Pancreas (tissue), 10 donors: ENCODE measurements at regions not wholly inside any gene's neighbourhood (a gene's known extent, or its start where the extent isn't known, plus 50 kb on each side); places are given as distances from the start of the nearest gene placed in this dataset.

Experiments
- ATAC-seq, 4 donors: fragments of 200-7000 bp; cut with Tn5 transposase; one replicate each; pipeline versions ENCODE4 v1.8.0 to v1.9.1; 2020; ENCODE audit warnings: mild to moderate bottlenecking in 4 of 4, moderate library complexity in 4 of 4
- DNase-seq, 6 donors: peaks; one replicate each; pipeline ENCODE4 v3.0.0-alpha.2; 2020
- FAIRE-seq: peaks from 2 replicates; lab custom pipeline; 2012; peaks lifted over from hg19 to GRCh38; lab: Jason Lieb, UNC
- H3K27ac ChIP-seq, 4 donors: fragments of 200-600 bp; sonication (generic); 1 replicate in 3 of 4; 2 replicates in 1 of 4; pipeline versions ENCODE4 v1.5.0 to v1.8.0; 2020
- H3K27me3 ChIP-seq, 4 donors: fragments of 200-600 bp; one replicate each; pipeline ENCODE4 v1.8.0; 2021
- H3K36me3 ChIP-seq, 3 donors: fragments of 200-600 bp; sonication (generic) in 1 of 3; one replicate each; pipeline versions ENCODE4 v1.5.0 to v1.8.0; 2020 to 2021
- H3K4me1 ChIP-seq, 3 donors: fragments of 200-600 bp; one replicate each; pipeline ENCODE4 v1.8.0; 2021
- H3K4me3 ChIP-seq, 4 donors: fragments of 200-600 bp; sonication (generic) in 2 of 4; one replicate each; pipeline versions ENCODE4 v1.5.0 to v1.8.0; 2020 to 2021
- H3K9me3 ChIP-seq, 4 donors: fragments of 200-600 bp; one replicate each; pipeline ENCODE4 v1.8.0; 2021
- WGBS, 2 donors: extraction: QIAGEN DNeasy Blood & Tissue Kit; methylation state at CpG; one replicate each; pipeline ENCODE4 v1.1.7; 2013; 5-methylcytosine and 5-hydroxymethylcytosine counted together
- intact Hi-C, 3 donors: fragments of 100-400 bp; cut with DNase I; formaldehyde crosslinking; loops; one replicate each; pipeline versions ENCODE4 v1.11.1 to v1.14.2; 2022
- TF ChIP-seq, protein P1 (sequence below), 4 donors: fragments of 200-600 bp; sonication (generic) in 3 of 4; IDR thresholded peaks; one replicate each; pipeline versions ENCODE4 v1.5.0 to v1.8.0; 2021; ENCODE audit warnings: antibody characterized with exemption in 4 of 4
- donor health status: healthy with polysubstance abuse.
- donor health status: DM: no; HTN: no; CAD: no; lungs with moderate emphysema.
- donor health status: DM: no; HTN: no; CAD: no.
- donor health status: control.
- donor health status: control.
- donor health status: Bipolar disorder and iron deficiency.
- donor health status: DM: yes; HTN: yes; CAD: no.
- donor health status: DM: no; HTN: no; CAD: no.
- donor health status: DM: no; HTN: no; CAD: no.
- donor health status: DM: yes; HTN: yes; CAD: no.

GRCh38 chr17:34465789-34466188 lies 102.8 kb upstream of the CCL1 start:
- 44 to 46% methylated on average over 8 of the region's 8 CpGs for WGBS, 2 donors
- Histone ChIP-seq H3K4me3 (no peak overlapping the region), H3K36me3 (no peaks in the 10 kb centered on the region), H3K27me3 (peaks cover 0 to 5% (median 0%) of the 10 kb centered on the region in 4 donors), H3K9me3 (no peaks in the 10 kb centered on the region), H3K4me1 (no peaks in the 10 kb centered on the region), H3K27ac (no peak overlapping the region)
- ATAC-seq: no peak
- TF ChIP-seq, protein P1, sequence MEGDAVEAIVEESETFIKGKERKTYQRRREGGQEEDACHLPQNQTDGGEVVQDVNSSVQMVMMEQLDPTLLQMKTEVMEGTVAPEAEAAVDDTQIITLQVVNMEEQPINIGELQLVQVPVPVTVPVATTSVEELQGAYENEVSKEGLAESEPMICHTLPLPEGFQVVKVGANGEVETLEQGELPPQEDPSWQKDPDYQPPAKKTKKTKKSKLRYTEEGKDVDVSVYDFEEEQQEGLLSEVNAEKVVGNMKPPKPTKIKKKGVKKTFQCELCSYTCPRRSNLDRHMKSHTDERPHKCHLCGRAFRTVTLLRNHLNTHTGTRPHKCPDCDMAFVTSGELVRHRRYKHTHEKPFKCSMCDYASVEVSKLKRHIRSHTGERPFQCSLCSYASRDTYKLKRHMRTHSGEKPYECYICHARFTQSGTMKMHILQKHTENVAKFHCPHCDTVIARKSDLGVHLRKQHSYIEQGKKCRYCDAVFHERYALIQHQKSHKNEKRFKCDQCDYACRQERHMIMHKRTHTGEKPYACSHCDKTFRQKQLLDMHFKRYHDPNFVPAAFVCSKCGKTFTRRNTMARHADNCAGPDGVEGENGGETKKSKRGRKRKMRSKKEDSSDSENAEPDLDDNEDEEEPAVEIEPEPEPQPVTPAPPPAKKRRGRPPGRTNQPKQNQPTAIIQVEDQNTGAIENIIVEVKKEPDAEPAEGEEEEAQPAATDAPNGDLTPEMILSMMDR (IDR thresholded peaks at IDR 0.05): no peak
- DNase-seq: no peak
- intact Hi-C loops: no loop called here
- no peak for FAIRE-seq

- H3K4me3 ChIP-seq: no peak overlapping the region
- intact Hi-C loops: no loop called here
- peaks cover 0 to 5% (median 0%) of the 10 kb centered on the region in 4 donors for H3K27me3 ChIP-seq
- DNase-seq (no peak), FAIRE-seq (no peak), ATAC-seq (no peak)
- TF ChIP-seq, protein P1 (IDR thresholded peaks at IDR 0.05): no peak
- whole genome bisulfite sequencing, 2 donors: 68 to 78% methylated on average over 4 of the region's 4 CpGs
- H3K36me3 ChIP-seq: no peaks in the 10 kb centered on the region
- no peak overlapping the region for H3K27ac ChIP-seq
- no peaks in the 10 kb centered on the region for H3K9me3 ChIP-seq
- no peaks in the 10 kb centered on the region for H3K4me1 ChIP-seq
These were observed 101.8 kb upstream of the CCL1 start for GRCh38 chr17:34464812-34465211.

DNA sequence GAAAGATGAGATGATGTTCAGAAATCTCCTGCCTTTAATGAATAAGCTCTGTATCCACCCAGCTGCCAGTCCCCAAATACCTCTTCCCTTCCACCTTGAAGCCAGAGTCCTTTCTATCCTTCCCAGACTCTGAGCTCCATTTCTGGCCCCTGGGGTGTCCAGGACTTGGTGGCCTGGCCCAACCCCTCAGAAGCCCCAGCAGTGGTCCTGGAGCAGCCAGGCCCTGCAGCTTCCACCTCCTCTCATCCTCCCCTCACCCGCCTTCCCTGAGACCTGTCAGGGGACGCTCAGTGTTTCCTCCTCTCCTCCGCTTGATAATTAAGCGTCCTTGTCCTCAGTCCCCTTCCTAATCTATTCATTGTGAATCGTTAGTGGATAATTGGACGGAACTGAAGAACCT lies 95.2 kb upstream of the CCL1 start:
- Histone ChIP-seq H3K27ac (no peak overlapping the region), H3K4me3 (no peak overlapping the region), H3K27me3 (no peaks in the 10 kb centered on the region), H3K36me3 (no peaks in the 10 kb centered on the region), H3K4me1 (no peaks in the 10 kb centered on the region), H3K9me3 (no peaks in the 10 kb centered on the region)
- FAIRE-seq (no peak), DNase-seq (no peak), ATAC-seq (no peak)
- WGBS, 2 donors: 46 to 47% methylated on average over 6 of the region's 6 CpGs
- intact Hi-C loops: no loop called here
- TF ChIP-seq, protein P1 (IDR thresholded peaks at IDR 0.05): no peak

- Histone ChIP-seq H3K36me3 (no peaks in the 10 kb centered on the region), H3K27me3 (peaks cover 0 to 6% (median 2%) of the 10 kb centered on the region in 4 donors), H3K27ac (no peak overlapping the region), H3K4me1 (no peaks in the 10 kb centered on the region), H3K9me3 (no peaks in the 10 kb centered on the region), H3K4me3 (no peak overlapping the region)
- intact Hi-C loops: no loop called here
- TF ChIP-seq, protein P1 (IDR thresholded peaks at IDR 0.05): no peak
- ATAC-seq (no peak), FAIRE-seq (no peak), DNase-seq (no peak)
- 69 to 74% methylated on average over 2 of the region's 2 CpGs for WGBS, 2 donors
These were observed 93.1 kb upstream of the CCL1 start for GRCh38 chr17:34456121-34456520.

DNA sequence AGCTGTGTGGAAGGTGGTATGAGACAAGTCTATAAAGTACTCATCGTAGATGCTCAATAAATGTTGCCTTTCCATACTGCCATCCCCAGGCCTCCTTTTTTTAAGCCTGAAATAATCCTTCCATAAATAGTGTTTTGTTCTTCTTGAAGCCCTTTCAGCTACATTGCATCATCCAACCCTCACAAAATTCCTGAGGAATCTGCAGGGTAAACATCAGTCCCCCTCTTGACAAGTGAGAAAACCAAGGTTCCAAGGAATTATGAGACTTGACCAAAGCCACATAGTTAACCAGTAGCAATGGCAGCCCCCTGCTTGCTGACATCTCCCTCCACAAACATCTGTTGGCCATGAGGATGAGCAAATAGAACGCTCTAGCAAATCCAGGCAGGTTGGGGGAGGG lies 89.7 kb upstream of the CCL1 start:
- WGBS, 2 donors: 66 to 72% methylated on average over 2 of the region's 2 CpGs
- Histone ChIP-seq H3K4me1 (no peaks in the 10 kb centered on the region), H3K27ac (no peak overlapping the region), H3K27me3 (peaks cover 0 to 7% (median 2%) of the 10 kb centered on the region in 4 donors), H3K4me3 (no peak overlapping the region), H3K36me3 (no peaks in the 10 kb centered on the region), H3K9me3 (no peaks in the 10 kb centered on the region)
- intact Hi-C loops: no loop called here
- no peak for FAIRE-seq
- ATAC-seq: no peak
- TF ChIP-seq, protein P1 (IDR thresholded peaks at IDR 0.05): no peak
- no peak for DNase-seq
